ENCODE measurements at regions not wholly inside any gene's neighbourhood (a gene's known extent, or its start where the extent isn't known, plus 50 kb on each side); places are given as distances from the start of the nearest gene placed in this dataset.
A peak's percentile ranks its signal among the peaks of the same experiment; 100 is the strongest.
"Not testable (repeated sequence)": the region's sequence is repeated elsewhere in the genome, so short reads cannot be mapped to it uniquely, and the experiment has no call there.

GRCh38 chr7:93830141-93830925, 60.2 kb downstream of the TFPI2 start:
- DNase-seq (ENCODE audit: low read depth): no peak

- no peak for DNase-seq (ENCODE audit: low read depth)
Observed at GRCh38 chr7:93828260-93828659, 62.3 kb downstream of the TFPI2 start.

DNA sequence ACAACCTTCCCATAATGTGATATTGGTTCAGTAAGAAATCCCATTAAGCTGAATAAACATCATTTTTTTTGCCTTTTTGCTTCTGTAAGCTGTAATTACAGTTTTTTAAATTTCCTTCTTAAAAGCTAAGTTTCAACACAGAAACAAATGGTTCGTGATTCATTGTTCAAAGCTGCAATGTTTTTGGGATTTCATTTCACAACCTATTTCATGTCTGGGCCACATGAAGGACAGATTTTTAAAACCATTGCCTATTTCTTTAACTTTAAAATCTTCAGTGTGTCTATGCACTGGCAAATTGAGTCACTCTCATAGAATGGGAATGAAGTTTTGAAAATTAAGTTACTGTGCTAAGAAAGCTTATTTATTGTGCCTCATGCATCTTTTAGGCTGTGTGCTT, 66.9 kb downstream of the TFPI2 start:
- no peak for DNase-seq (ENCODE audit: low read depth)

GRCh38 chr7:93821463-93821862, 69.1 kb downstream of the TFPI2 start:
- DNase-seq (ENCODE audit: low read depth): no peak

DNA sequence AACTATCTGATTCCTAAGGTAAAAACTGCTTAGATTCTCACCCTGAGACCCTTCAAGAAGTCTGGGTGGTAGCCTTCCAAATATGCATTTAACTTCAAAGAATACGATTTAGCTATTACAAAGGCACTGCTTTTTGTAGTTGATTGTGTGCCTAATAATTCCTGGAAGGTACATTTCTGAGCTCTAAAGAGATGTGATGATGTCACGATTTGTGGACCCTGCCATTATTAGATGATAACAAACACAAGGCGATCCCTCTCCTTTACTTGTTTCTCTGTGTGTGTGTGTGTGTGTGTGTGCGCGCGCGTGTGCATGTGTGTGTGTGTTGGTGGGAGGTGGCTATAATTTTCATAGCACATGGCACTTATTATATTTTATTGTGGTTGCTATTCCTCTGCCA, 70.9 kb downstream of the TFPI2 start:
- DNase-seq (ENCODE audit: low read depth): no peak

DNA sequence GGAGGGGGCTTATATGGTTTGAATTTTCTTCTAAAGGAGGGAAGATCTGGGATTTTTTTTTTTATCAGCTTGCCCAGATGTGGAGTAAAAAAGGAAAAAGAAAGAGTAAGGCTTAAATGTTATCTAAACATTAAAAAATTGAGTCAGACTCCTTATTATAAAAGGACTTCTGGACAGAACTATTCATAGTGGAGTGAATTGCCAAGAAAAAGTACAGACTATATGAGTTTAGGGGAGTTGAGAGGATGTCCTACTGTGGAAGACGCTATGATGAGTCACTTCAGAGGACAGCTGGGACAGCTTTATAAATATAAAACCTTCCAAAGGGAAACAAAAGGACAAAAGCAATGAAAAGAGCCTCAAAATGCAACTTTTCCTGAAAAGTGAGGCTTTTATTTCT, 73.0 kb downstream of the TFPI2 start:
- no peak for DNase-seq (ENCODE audit: low read depth)

- DNase-seq (ENCODE audit: low read depth): no peak
Observed at GRCh38 chr7:93817004-93817403, 73.5 kb downstream of the TFPI2 start.

DNA sequence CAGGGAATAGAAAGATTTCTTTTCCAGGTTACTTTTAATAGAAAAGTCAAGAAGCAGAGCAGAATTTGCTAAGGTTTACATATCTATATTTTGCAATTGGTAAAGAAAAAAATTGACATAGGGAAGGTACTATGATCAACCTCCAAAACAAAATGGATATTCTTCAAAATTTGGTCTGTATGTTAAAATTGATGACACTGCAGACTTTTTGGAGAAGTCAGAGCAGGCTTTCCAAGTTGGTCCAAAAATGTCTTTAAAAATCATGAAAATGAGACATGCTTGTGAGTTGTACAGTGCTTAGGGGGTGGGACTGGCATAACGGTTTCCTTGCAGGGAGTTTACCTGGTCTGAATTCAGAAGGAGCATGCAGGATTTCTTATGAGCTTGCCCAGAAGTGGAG, 77.0 kb downstream of the TFPI2 start:
- DNase-seq (ENCODE audit: low read depth): no peak

DNA sequence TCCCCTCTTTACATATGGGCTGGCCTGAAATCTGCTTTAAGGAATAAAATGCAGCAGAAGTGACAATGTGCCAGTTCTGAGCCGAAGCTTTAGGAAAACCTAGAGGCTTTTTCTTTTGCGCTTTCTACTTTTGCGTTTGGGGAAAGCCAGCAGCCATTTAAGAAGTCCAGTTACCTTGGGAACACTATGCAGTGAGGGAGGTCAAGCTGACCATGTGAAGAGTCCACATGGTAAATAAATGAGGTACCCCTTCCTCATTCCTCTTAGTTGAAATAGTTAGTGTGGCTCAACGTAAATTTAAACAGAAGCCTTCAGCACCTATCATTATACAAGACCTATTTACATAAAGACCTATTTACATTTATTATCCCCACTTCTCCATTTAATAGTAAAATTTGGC, 78.5 kb downstream of the TFPI2 start:
- no peak for DNase-seq (ENCODE audit: low read depth)

- no peak for DNase-seq (ENCODE audit: low read depth)
Observed at GRCh38 chr7:93811198-93811597, 79.4 kb downstream of the TFPI2 start.

DNA sequence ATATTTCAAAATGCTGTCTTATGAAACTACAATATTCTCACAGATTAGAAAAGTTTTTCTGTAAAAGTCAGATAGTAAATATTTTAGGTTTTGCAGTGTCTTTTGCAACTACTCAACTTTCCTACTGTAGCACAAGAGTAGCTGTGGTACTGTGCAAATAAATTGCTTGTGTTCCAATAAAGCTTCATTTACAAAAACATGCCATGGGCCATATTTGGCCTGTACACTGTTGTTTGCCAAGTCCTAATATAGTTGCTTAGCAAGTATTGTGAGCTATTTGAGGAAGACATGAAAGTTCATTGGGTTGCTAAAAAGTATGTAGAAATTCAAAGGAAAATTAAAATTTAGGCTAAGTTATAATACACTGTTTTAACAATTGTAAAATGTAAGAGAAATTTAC, 80.0 kb downstream of the TFPI2 start:
- DNase-seq (ENCODE audit: low read depth): no peak

GRCh38 chr7:93804726-93805125, 85.8 kb downstream of the TFPI2 start:
- no peak for DNase-seq (ENCODE audit: low read depth)

- DNase-seq (ENCODE audit: low read depth): no peak
Observed at GRCh38 chr7:93799750-93800357, 90.7 kb downstream of the TFPI2 start.

DNA sequence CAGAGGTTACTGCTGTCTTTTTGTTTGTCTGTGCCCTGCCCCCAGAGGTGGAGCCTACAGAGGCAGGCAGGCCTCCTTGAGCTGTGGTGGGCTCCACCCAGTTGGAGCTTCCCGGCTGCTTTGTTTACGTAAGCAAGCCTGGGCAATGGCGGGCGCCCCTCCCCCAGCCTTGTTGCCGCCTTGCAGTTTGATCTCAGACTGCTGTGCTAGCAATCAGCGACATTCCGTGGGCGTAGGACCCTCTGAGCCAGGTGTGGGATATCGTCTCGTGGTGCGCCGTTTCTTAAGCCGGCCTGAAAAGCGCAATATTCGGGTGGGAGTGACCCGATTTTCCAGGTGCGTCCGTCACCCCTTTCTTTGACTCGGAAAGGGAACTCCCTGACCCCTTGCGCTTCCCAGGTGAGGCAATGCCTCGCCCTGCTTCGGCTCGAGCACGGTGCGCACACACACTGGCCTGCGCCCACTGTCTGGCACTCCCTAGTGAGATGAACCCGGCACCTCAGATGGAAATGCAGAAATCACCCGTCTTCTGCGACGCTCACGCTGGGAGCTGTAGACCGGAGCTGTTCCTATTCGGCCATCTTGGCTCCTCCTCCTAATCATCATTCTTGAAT, 97.4 kb downstream of the TFPI2 start:
- DNase-seq (ENCODE audit: low read depth): not testable (repeated sequence)

- DNase-seq (ENCODE audit: low read depth): no peak
Observed at GRCh38 chr7:93779115-93779514, 111.4 kb downstream of the TFPI2 start.

DNA sequence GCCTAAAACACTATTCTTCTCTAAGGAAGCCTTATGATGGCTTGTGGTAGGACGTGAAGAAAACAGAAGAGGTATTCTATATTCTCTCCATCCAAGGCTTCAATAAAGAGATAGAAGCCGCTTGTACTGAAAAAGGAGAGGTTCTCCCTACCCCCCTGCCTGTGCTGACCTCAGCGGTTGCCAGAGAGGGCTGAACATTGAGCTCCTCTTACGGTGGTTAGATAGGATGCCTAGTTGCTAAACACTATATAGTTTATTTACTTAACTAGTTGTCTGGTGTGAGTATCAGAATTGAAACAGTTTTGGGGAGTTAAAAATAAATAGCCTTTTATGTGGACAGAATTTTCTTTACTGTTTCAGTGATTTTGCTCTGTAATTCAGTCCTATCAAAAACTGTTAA, 112.2 kb downstream of the TFPI2 start:
- no peak for DNase-seq (ENCODE audit: low read depth)

- no peak for DNase-seq (ENCODE audit: low read depth)
Observed at GRCh38 chr7:93773446-93773845, 117.1 kb downstream of the TFPI2 start.

- no peak for DNase-seq (ENCODE audit: low read depth)
Observed at GRCh38 chr7:93765475-93765874, 125.1 kb downstream of the TFPI2 start.

DNA sequence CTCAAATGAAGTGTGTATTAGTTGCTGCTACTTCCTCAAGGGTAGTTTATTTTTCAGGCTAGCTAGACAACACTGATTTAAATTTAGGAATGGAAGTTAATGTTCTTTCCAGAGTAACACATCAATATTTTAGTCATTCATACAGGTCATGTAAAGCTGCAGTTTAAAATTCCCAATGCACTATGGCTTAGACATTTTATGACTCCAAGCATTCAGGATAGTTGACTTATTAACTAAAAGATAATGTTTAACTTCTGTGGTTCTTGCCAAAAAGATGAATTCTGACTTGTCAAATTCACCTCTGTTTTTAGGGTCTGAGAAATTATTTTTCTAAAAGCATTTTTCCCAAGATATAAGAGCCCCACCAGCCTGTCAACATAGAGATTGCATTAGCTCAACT, 131.9 kb downstream of the TFPI2 start:
- DNase-seq (ENCODE audit: low read depth): no peak

DNA sequence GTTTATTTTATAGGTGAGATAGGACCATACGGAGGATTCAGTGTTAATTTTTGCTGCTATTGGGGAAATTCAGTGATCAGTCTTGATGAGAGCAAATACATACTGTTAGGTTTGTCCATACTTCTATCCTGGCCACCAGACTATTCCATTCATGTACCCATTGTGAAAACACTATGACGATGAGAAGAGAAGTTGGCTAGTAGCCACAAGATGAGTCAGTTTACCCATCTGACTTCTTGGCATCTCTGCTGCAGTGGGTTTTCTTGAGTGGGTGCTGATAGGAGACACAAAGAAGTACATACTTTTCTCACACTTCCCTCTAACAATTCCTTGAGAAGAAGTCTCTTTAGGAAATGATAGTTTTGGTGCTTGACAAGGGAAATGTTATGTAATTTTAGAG, 133.1 kb downstream of the TFPI2 start:
- peak; percentile 9 for DNase-seq (ENCODE audit: low read depth)

DNA sequence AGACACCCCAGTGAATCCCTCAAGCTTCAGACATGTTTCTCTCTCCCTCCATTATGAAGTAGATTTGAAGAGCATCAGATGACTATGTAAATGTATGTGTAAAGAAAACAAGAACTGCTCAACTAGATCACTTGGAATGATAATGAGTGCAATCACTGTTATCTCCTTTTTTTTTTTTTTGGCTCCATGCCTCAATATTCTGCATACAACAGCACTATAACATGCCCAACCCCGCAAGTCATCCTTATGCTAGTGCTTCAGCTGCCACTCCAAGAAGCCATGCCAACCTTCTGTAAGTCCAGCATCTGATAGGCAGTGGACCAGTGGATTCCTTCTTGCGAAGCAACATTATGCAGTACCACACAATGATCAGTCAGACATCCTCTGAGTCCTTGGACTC, 133.7 kb downstream of the TFPI2 start:
- no peak for DNase-seq (ENCODE audit: low read depth)

DNA sequence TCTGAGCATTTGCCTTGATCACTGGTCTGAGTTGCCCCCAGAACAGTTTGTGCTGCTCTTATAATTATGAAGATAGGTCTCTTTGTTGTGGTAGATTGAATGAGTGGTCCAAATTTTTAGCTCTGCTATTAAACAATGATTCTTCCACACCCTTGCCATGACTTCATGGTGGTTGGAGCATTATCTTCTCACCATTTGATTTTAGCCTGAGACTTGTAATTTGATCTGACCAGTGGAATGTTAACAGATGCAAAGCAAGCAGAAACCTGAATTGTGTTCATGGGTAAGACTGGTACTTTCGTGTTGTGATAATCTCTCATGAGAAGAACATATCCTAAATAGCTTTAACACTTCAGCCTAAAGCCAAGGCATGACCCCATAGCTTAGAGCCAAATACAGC, 139.1 kb downstream of the TFPI2 start:
- peak; percentile 2 for DNase-seq (ENCODE audit: low read depth)

- DNase-seq (ENCODE audit: low read depth): no peak
Observed at GRCh38 chr7:93750986-93751385, 139.6 kb downstream of the TFPI2 start.

All from Daoy (cell line).